ENCODE measurements at regions not wholly inside any gene's neighbourhood (a gene's known extent, or its start where the extent isn't known, plus 50 kb on each side); places are given as distances from the start of the nearest gene placed in this dataset.

DNA sequence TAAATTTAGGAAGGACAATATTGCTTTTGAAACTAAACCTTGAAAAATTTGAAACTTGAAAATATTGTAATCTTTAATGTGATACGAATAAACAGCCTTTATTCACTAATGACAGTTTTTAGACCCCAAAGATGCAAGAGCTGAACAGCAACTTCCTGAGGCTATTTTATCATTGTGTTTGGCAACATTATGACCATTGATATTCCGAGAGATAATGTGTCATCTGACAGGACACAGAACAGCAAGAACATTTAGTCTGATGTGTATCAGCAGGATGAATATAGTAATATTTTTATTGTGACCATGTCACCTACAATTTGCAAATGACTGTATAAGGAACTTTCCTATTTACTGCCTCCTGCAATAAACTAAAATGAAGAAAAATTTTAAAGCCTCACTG is 316.0 kb downstream of the ADAM29 start:
- no peaks in the 10 kb centered on the region for H3K27me3 ChIP-seq (ENCODE audit: control insufficient read depth, insufficient read depth, low read length)
- no peaks in the 10 kb centered on the region for H3K36me3 ChIP-seq (ENCODE audit: insufficient read depth, low read length)
- no peaks in the 10 kb centered on the region for H3K4me1 ChIP-seq (ENCODE audit: control insufficient read depth, insufficient read depth, low read length)
- H3K4me2 ChIP-seq (ENCODE audit: low read length) = no peak overlapping the region
- no peak overlapping the region for H3K9ac ChIP-seq (ENCODE audit: low read depth, low read length)
- no peak overlapping the region for H3K4me3 ChIP-seq (ENCODE audit: low read length)
- H3K9me3 ChIP-seq (replicated peaks; ENCODE audit: low read length) = no peaks in the 10 kb centered on the region

DNA sequence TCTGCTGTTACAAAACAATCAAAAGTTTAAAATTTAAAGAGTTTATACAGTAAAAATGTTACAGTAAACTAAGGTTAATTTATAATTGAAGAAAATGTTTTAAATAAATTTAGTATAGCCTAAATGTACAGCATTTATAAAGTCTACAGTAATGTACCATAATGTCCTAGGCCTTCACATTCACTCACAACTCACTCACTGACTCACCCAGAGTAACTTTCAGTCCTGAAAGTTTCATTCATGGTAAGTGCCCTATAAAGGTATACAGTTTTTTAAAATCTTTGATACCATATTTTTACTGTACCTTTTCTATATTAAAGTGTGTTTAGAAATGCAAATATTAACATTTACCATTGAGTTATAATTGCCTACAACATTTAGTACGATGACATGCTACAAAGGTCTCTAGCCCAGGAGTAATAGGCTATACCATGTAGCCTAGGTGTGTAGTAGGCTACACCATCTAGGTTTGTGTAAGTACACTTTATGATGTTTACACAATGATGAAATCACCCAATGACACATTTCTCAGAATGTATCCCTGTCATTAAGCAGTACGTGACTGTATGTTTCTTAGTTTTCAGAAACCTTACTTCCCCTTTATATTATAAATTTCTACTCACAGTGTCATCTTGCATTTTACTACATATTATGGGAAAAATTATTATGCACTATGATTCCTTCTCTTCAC is 320.8 kb downstream of the ADAM29 start:
- Histone ChIP-seq H3K9me3 (replicated peaks; ENCODE audit: low read length) (no peaks in the 10 kb centered on the region), H3K4me1 (ENCODE audit: control insufficient read depth, insufficient read depth, low read length) (no peaks in the 10 kb centered on the region), H3K9ac (ENCODE audit: low read depth, low read length) (no peak overlapping the region), H3K4me2 (ENCODE audit: low read length) (no peak overlapping the region), H3K27me3 (ENCODE audit: control insufficient read depth, insufficient read depth, low read length) (no peaks in the 10 kb centered on the region), H3K4me3 (ENCODE audit: low read length) (no peak overlapping the region), H3K36me3 (ENCODE audit: insufficient read depth, low read length) (no peaks in the 10 kb centered on the region)

DNA sequence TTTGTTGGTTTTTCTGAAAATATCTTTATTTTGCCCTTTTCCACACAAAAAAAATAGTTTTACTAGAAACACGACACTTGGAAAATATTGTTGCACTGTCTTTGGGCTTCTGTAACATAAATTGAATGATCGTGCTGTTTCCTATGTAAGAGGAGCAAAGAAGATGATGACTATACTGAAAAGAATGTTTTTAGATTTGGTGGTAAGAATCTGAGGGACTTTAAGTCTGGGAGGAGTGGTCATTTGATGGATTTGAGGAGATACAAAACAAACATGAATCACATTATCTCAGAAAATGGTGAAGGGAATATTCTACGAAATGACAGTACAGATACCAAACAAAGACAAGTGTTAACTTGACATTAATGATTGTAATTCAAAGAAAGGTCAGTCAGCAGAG is 328.8 kb downstream of the ADAM29 start:
- Histone ChIP-seq H3K4me1 (ENCODE audit: control insufficient read depth, insufficient read depth, low read length) (peaks cover 10% of the 10 kb centered on the region), H3K36me3 (ENCODE audit: insufficient read depth, low read length) (no peaks in the 10 kb centered on the region), H3K4me3 (ENCODE audit: low read length) (no peak overlapping the region), H3K27me3 (ENCODE audit: control insufficient read depth, insufficient read depth, low read length) (no peaks in the 10 kb centered on the region), H3K4me2 (ENCODE audit: low read length) (peak overlapping the region; percentile 33), H3K9me3 (replicated peaks; ENCODE audit: low read length) (no peaks in the 10 kb centered on the region), H3K9ac (ENCODE audit: low read depth, low read length) (no peak overlapping the region)

DNA sequence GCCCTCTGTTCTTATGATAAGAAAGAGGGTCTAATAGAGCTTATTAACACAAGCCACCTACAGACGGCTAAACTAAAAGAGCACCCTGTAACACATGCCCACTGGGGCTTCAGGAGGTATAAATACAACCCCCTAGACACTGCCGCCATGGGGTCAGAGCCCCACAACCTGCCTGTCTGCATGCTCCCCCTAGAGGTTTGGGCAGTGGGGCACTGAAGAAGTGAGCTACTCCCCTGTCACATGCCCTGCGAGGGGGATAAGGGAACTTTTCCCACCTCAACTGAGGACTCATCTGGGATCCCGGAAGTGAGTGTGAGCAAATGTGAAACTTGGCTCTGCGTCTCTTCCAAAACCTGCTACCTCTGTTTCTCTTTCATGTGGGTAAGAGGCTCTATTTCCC is 334.5 kb downstream of the ADAM29 start:
- Histone ChIP-seq H3K4me1 (ENCODE audit: control insufficient read depth, insufficient read depth, low read length) (no peaks in the 10 kb centered on the region), H3K9me3 (replicated peaks; ENCODE audit: low read length) (no peaks in the 10 kb centered on the region), H3K9ac (ENCODE audit: low read depth, low read length) (no peak overlapping the region), H3K27me3 (ENCODE audit: control insufficient read depth, insufficient read depth, low read length) (no peaks in the 10 kb centered on the region), H3K4me2 (ENCODE audit: low read length) (no peak overlapping the region), H3K4me3 (ENCODE audit: low read length) (no peak overlapping the region), H3K36me3 (ENCODE audit: insufficient read depth, low read length) (no peaks in the 10 kb centered on the region)

DNA sequence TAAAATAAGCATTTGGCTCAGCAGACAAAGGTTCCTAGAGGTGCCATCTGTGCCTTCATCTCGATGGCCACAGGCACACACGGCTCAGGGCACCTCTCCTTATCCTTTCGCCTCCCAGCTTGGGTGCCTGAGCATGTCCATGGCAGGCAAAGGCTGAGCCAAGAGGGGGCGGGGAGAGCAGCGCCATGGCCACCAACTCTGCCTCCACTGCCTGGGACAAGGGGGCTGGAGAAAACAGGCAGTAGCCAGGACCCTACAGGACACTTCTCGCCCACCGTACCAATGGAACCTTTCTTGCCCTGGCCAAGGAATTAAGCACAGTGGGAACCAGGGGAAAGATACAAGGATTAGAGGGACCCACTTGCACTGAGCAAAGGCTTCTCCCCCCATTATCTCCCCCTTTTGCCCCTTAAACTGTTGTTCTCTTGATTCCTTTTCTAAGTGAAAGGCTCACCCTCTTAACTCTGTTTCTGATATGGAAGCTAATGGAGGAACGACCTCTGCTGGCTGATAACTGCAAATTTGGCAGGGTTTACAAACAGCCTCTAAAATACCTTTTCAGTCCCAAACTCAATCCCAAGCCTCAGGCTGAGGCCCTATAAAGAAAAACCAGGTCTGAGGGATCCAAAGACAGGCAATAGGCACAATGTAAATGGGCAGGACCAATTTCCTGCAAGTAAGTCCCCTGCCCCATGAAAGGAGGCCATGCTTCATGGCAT is 335.2 kb downstream of the ADAM29 start:
- Histone ChIP-seq H3K36me3 (ENCODE audit: insufficient read depth, low read length) (no peaks in the 10 kb centered on the region), H3K9me3 (replicated peaks; ENCODE audit: low read length) (no peaks in the 10 kb centered on the region), H3K4me1 (ENCODE audit: control insufficient read depth, insufficient read depth, low read length) (no peaks in the 10 kb centered on the region), H3K4me3 (ENCODE audit: low read length) (no peak overlapping the region), H3K9ac (ENCODE audit: low read depth, low read length) (no peak overlapping the region), H3K4me2 (ENCODE audit: low read length) (no peak overlapping the region), H3K27me3 (ENCODE audit: control insufficient read depth, insufficient read depth, low read length) (no peaks in the 10 kb centered on the region)

DNA sequence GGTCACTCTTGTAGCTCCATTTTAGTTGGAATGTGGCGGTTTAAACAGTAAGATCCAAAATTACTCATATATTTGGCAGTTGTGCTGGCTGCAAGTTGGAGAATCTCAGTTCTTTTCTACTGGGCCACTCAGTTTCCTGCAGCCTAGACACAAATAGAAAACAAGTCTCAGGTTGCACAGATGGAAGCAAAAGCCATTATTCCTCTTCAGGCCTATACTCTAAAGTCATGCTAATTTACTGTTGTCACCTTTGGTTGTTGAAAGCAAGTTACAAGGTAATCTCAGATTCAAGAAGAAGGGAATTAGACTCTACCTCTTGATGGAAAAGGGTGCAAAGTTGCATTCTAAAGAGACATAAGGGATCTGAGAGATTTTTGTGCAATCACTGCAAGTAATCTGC is 345.4 kb downstream of the ADAM29 start:
- H3K9me3 ChIP-seq (replicated peaks; ENCODE audit: low read length) = no peaks in the 10 kb centered on the region
- H3K27me3 ChIP-seq (ENCODE audit: control insufficient read depth, insufficient read depth, low read length) = no peaks in the 10 kb centered on the region
- H3K4me1 ChIP-seq (ENCODE audit: control insufficient read depth, insufficient read depth, low read length) = no peaks in the 10 kb centered on the region
- H3K4me3 ChIP-seq (ENCODE audit: low read length) = no peak overlapping the region
- no peak overlapping the region for H3K9ac ChIP-seq (ENCODE audit: low read depth, low read length)
- H3K4me2 ChIP-seq (ENCODE audit: low read length) = no peak overlapping the region
- no peaks in the 10 kb centered on the region for H3K36me3 ChIP-seq (ENCODE audit: insufficient read depth, low read length)

DNA sequence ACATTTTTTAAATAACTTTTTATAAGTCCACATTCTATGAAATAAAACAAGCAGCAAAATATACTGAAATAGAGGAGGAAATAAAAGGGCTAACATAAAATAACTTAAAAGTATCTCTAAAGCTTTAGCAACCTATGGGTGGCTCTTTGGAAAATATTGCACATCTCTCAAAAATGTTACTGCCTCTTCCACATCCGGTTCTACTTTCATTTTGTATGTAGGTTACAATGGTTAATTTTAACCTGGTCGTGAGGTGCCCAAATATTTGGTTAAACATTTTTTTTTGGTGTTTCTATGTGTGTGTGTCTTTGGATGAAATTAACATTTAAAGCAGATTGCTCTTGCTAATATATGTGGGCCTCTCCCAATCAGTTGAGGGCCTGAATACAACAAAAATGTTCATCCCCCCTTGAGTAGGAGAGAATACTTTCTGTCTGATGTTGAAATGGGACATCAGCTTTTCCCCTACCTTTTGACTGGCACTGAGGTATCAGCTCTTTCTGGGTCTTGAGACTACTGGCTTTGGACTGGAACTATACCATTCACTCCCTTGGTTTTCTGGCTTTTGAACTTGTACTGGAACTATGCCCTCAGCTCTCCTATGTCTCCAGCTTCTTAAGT is 353.0 kb downstream of the ADAM29 start:
- Histone ChIP-seq H3K9ac (ENCODE audit: low read depth, low read length) (no peak overlapping the region), H3K4me3 (ENCODE audit: low read length) (no peak overlapping the region), H3K4me1 (ENCODE audit: control insufficient read depth, insufficient read depth, low read length) (no peaks in the 10 kb centered on the region), H3K4me2 (ENCODE audit: low read length) (no peak overlapping the region), H3K9me3 (replicated peaks; ENCODE audit: low read length) (no peaks in the 10 kb centered on the region), H3K36me3 (ENCODE audit: insufficient read depth, low read length) (no peaks in the 10 kb centered on the region), H3K27me3 (ENCODE audit: control insufficient read depth, insufficient read depth, low read length) (no peaks in the 10 kb centered on the region)

DNA sequence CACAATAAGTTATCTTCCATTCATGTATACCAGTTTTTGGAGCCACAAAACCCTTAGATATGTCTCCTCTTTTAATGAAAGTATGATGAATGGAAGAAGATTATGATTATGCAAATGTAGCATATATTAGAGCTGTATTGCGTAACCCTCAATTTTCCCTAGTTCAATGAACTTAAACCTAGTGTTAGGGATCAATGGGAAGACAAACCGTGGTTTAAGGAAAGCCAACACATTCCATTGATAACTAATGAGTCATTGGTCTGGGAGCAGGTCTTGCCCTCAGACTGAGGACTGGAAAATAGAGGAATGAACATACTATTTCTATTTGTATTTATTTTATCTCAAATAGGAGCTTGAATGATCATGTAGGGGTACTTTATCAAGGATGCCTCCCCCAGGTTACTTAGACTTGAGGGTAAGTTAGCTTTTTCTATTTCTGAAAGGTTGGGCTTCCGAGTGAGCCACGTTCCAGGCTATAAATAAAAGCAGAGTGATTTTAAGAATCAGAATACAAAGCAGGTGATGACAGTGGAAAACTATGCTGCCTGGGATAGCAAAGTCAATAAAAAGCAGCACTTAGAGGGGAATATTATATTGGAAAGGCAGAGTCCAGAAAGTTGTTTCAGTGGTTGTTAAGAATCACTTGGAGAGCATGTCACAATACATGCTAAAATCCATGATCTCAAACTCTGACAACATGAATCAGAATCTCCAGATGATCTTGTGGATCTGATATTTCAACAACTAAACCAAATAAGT is 356.0 kb downstream of the ADAM29 start:
- H3K4me3 ChIP-seq (ENCODE audit: low read length) = no peak overlapping the region
- H3K4me1 ChIP-seq (ENCODE audit: control insufficient read depth, insufficient read depth, low read length) = no peaks in the 10 kb centered on the region
- H3K4me2 ChIP-seq (ENCODE audit: low read length) = no peak overlapping the region
- H3K9me3 ChIP-seq (replicated peaks; ENCODE audit: low read length) = no peaks in the 10 kb centered on the region
- no peaks in the 10 kb centered on the region for H3K36me3 ChIP-seq (ENCODE audit: insufficient read depth, low read length)
- no peaks in the 10 kb centered on the region for H3K27me3 ChIP-seq (ENCODE audit: control insufficient read depth, insufficient read depth, low read length)
- H3K9ac ChIP-seq (ENCODE audit: low read depth, low read length) = no peak overlapping the region

DNA sequence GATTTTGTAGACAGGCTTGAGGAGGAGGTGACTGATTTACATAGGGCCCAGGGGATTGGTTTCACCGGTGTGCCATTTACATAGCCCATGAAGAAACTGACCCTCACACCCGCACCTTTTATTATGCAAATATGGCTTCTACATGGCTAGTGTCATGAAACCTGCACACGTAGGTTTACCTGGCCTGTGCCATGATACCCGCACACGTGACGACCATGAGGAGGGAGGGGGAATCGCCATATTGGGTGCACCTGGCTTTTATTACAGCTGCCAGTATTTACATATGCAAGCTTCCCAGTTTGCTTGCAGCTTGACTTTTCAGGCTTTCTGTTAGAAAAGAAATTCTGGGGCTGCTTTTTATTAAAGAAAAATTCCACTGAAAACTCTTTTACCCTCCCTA is 359.7 kb downstream of the ADAM29 start:
- Histone ChIP-seq H3K27me3 (ENCODE audit: control insufficient read depth, insufficient read depth, low read length) (no peaks in the 10 kb centered on the region), H3K9ac (ENCODE audit: low read depth, low read length) (no peak overlapping the region), H3K4me3 (ENCODE audit: low read length) (no peak overlapping the region), H3K36me3 (ENCODE audit: insufficient read depth, low read length) (no peaks in the 10 kb centered on the region), H3K4me2 (ENCODE audit: low read length) (no peak overlapping the region), H3K4me1 (ENCODE audit: control insufficient read depth, insufficient read depth, low read length) (no peaks in the 10 kb centered on the region), H3K9me3 (replicated peaks; ENCODE audit: low read length) (no peaks in the 10 kb centered on the region)

DNA sequence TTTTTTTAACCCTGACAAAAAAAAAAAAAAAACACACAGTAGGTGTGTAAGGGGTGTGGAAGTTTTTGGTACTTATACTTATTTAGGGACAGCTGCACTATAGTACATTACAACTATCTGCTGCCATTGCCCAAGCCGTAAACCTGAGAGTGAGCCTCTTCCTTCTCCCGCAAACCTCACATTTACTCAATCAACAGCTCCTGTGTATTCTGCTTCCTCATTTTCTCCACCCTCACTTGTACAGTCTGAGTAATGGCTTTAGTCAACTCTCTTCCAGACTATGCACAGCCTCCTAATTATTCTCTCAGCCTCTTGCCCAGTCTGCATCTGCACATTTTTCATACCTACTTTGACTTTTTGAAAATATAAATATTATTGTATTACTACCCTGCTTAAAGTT is 362.0 kb downstream of the ADAM29 start:
- no peak overlapping the region for H3K9ac ChIP-seq (ENCODE audit: low read depth, low read length)
- no peaks in the 10 kb centered on the region for H3K4me1 ChIP-seq (ENCODE audit: control insufficient read depth, insufficient read depth, low read length)
- H3K4me3 ChIP-seq (ENCODE audit: low read length) = no peak overlapping the region
- no peaks in the 10 kb centered on the region for H3K27me3 ChIP-seq (ENCODE audit: control insufficient read depth, insufficient read depth, low read length)
- no peaks in the 10 kb centered on the region for H3K36me3 ChIP-seq (ENCODE audit: insufficient read depth, low read length)
- no peaks in the 10 kb centered on the region for H3K9me3 ChIP-seq (replicated peaks; ENCODE audit: low read length)
- no peak overlapping the region for H3K4me2 ChIP-seq (ENCODE audit: low read length)

DNA sequence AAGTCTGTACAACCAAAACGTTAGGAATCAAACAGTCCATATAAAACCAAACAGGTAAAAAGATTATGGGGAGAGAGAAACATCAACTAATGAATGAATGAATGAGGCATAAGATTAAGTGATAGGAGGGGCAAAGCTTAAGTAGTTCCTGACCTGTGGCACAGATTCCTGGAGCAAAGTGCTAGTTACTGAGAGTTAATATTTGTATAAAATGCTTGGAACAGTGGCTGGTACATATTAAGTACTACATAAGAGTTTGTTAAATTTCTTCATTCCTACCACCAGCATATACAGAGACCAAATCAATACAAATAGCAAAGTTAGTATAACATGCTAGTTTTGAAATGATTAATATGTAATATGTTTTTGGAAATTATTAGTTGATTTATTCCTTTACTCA is 363.7 kb downstream of the ADAM29 start:
- Histone ChIP-seq H3K4me2 (ENCODE audit: low read length) (no peak overlapping the region), H3K4me1 (ENCODE audit: control insufficient read depth, insufficient read depth, low read length) (no peaks in the 10 kb centered on the region), H3K27me3 (ENCODE audit: control insufficient read depth, insufficient read depth, low read length) (no peaks in the 10 kb centered on the region)

More for the DNA sequence above, 363.7 kb downstream of the ADAM29 start:
- Histone ChIP-seq H3K9me3 (replicated peaks; ENCODE audit: low read length) (no peaks in the 10 kb centered on the region), H3K4me3 (ENCODE audit: low read length) (no peak overlapping the region), H3K36me3 (ENCODE audit: insufficient read depth, low read length) (no peaks in the 10 kb centered on the region), H3K9ac (ENCODE audit: low read depth, low read length) (no peak overlapping the region)

Data from skeletal muscle satellite cell (primary cell).